Posterior cingulate gyrus (tissue), 11 donors: ENCODE measurements at regions not wholly inside any gene's neighbourhood (a gene's known extent, or its start where the extent isn't known, plus 50 kb on each side); places are given as distances from the start of the nearest gene placed in this dataset.
"Not testable (repeated sequence)": the region's sequence is repeated elsewhere in the genome, so short reads cannot be mapped to it uniquely, and the experiment has no call there.

Experiments
- DNase-seq, 10 donors: peaks; one replicate each; pipeline versions ENCODE4 v3.0.0 to v3.0.0-alpha.2; 2020 to 2021; ENCODE audit warnings: mixed read lengths in 3 of 10
- intact Hi-C: fragments of 100-400 bp; cut with DNase I; formaldehyde crosslinking; loops from one replicate; pipeline ENCODE4 v1.15.1; 2023

GRCh38 chr18:71431689-71432088, 1112.5 kb downstream of the CBLN2 start:
- intact Hi-C loops, result no loop called here
- DNase-seq, result no peak

GRCh38 chr18:71431171-71431570, 1113.0 kb downstream of the CBLN2 start:
- DNase-seq, result peak in 5 of 10 donors; percentile 13 to 82 (median 44)
- intact Hi-C loops, result no loop called here

- no peak for DNase-seq
- intact Hi-C loops, result no loop called here
Observed at GRCh38 chr18:71426441-71426840, 1117.7 kb downstream of the CBLN2 start.

GRCh38 chr18:71405169-71405809, 1116.4 kb downstream of the SOCS6 start:
- intact Hi-C loops, result no loop called here
- DNase-seq, result no peak

- no peak for DNase-seq
- intact Hi-C loops, result no loop called here
Observed at GRCh38 chr18:71403501-71403900, 1114.7 kb downstream of the SOCS6 start.

- peak in 7 of 10 donors; percentile 13 to 75 (median 51) for DNase-seq
- intact Hi-C loops, result loop anchor here (5.0 kb wide), 1 partner anchor 1144 kb away; the partner anchor contains the start of gene CBLN2
Observed at GRCh38 chr18:71398531-71398930, 1109.7 kb downstream of the SOCS6 start.

- intact Hi-C loops, result no loop called here
- DNase-seq, result no peak
Observed at GRCh38 chr18:71388148-71388547, 1099.3 kb downstream of the SOCS6 start.

GRCh38 chr18:71374294-71375000, 1085.6 kb downstream of the SOCS6 start:
- DNase-seq, result no peak
- intact Hi-C loops, result no loop called here

GRCh38 chr18:71371951-71372605, 1083.2 kb downstream of the SOCS6 start:
- intact Hi-C loops, result no loop called here
- no peak for DNase-seq

GRCh38 chr18:71370671-71371445, 1082.0 kb downstream of the SOCS6 start:
- DNase-seq, result no peak
- intact Hi-C loops, result no loop called here

GRCh38 chr18:71370095-71370494, 1081.2 kb downstream of the SOCS6 start:
- intact Hi-C loops, result no loop called here
- no peak for DNase-seq

GRCh38 chr18:71362140-71362539, 1073.3 kb downstream of the SOCS6 start:
- intact Hi-C loops, result no loop called here
- DNase-seq, result no peak

- intact Hi-C loops, result not testable (repeated sequence)
Observed at GRCh38 chr18:71355599-71355998, 1066.8 kb downstream of the SOCS6 start.

GRCh38 chr18:71352618-71353017, 1063.8 kb downstream of the SOCS6 start:
- no peak for DNase-seq
- intact Hi-C loops, result no loop called here

More at GRCh38 chr18:71355599-71355998, 1066.8 kb downstream of the SOCS6 start:
- not testable (repeated sequence) for DNase-seq

- DNase-seq, result no peak
Observed at GRCh38 chr18:71336576-71337210, 1047.8 kb downstream of the SOCS6 start.

GRCh38 chr18:71329563-71329962, 1040.7 kb downstream of the SOCS6 start:
- intact Hi-C loops, result no loop called here
- no peak for DNase-seq

More at GRCh38 chr18:71336576-71337210, 1047.8 kb downstream of the SOCS6 start:
- intact Hi-C loops, result no loop called here

- intact Hi-C loops, result no loop called here
- DNase-seq, result no peak
Observed at GRCh38 chr18:71329114-71329513, 1040.3 kb downstream of the SOCS6 start.

GRCh38 chr18:71327850-71328249, 1039.0 kb downstream of the SOCS6 start:
- DNase-seq, result no peak
- intact Hi-C loops, result no loop called here

GRCh38 chr18:71327441-71327840, 1038.6 kb downstream of the SOCS6 start:
- intact Hi-C loops, result no loop called here

GRCh38 chr18:71326826-71327225, 1038.0 kb downstream of the SOCS6 start:
- intact Hi-C loops, result no loop called here
- DNase-seq, result peak in 1 of 10 donors; percentile 47

More at GRCh38 chr18:71327441-71327840, 1038.6 kb downstream of the SOCS6 start:
- no peak for DNase-seq
